Stimulated activated naive B cell treated with anti-CD40 and anti-IgM and Interleukin-4, amounts not matched to agents 10 μg/mL and 1 μg/mL and 100 μg/mL, for 72 hours (primary cell): ENCODE measurements at regions not wholly inside any gene's neighbourhood (a gene's known extent, or its start where the extent isn't known, plus 50 kb on each side); places are given as distances from the start of the nearest gene placed in this dataset.
"Not testable (repeated sequence)": the region's sequence is repeated elsewhere in the genome, so short reads cannot be mapped to it uniquely, and the experiment has no call there.

Experiments
- ATAC-seq, 2 donors: fragments of 150-1000 bp; cut with Tn5 transposase; replicated peaks; 2 replicates each; pipeline ENCODE4 v1.10.0; 2021; ENCODE audit warnings: moderate library complexity in 1 of 2
- DNase-seq: peaks from one replicate; pipeline ENCODE4 v3.0.0; 2021
- H3K27ac Mint-ChIP-seq: one replicate; pipeline ENCODE4 v1.8.0; 2022; ENCODE audit warnings: mild to moderate bottlenecking, mixed read lengths
- H3K27me3 Mint-ChIP-seq, 2 donors: one replicate each; pipeline ENCODE4 v1.8.0; 2022; ENCODE audit warnings: mixed read lengths in 2 of 2
- H3K36me3 Mint-ChIP-seq, 2 donors: one replicate each; pipeline ENCODE4 v1.8.0; 2022; ENCODE audit warnings: mixed read lengths in 2 of 2, mild to moderate bottlenecking in 1 of 2
- H3K4me1 Mint-ChIP-seq, 2 donors: one replicate each; pipeline ENCODE4 v1.8.0; 2022; ENCODE audit warnings: mixed read lengths in 2 of 2, mild to moderate bottlenecking in 1 of 2
- H3K4me3 Mint-ChIP-seq, 2 donors: one replicate each; pipeline ENCODE4 v1.8.0; 2022; ENCODE audit warnings: mild to moderate bottlenecking in 2 of 2, mixed read lengths in 2 of 2, moderate library complexity in 1 of 2
- H3K9me3 Mint-ChIP-seq, 2 donors: one replicate each; pipeline ENCODE4 v1.8.0; 2022; ENCODE audit warnings: mixed read lengths in 2 of 2, mild to moderate bottlenecking in 1 of 2

GRCh38 chr13:111696121-111696520 lies 370.8 kb upstream of the SOX1 start:
- not testable (repeated sequence) for H3K36me3 Mint-ChIP-seq, H3K27ac Mint-ChIP-seq, DNase-seq, ATAC-seq, H3K4me1 Mint-ChIP-seq, H3K9me3 Mint-ChIP-seq, H3K4me3 Mint-ChIP-seq, H3K27me3 Mint-ChIP-seq

GRCh38 chr13:111702059-111702458 lies 364.9 kb upstream of the SOX1 start:
- H3K27ac Mint-ChIP-seq, H3K4me3 Mint-ChIP-seq, H3K9me3 Mint-ChIP-seq, H3K36me3 Mint-ChIP-seq, ATAC-seq, DNase-seq, H3K27me3 Mint-ChIP-seq, H3K4me1 Mint-ChIP-seq: not testable (repeated sequence)
